ENCODE measurements at regions not wholly inside any gene's neighbourhood (a gene's known extent, or its start where the extent isn't known, plus 50 kb on each side); places are given as distances from the start of the nearest gene placed in this dataset.

DNA sequence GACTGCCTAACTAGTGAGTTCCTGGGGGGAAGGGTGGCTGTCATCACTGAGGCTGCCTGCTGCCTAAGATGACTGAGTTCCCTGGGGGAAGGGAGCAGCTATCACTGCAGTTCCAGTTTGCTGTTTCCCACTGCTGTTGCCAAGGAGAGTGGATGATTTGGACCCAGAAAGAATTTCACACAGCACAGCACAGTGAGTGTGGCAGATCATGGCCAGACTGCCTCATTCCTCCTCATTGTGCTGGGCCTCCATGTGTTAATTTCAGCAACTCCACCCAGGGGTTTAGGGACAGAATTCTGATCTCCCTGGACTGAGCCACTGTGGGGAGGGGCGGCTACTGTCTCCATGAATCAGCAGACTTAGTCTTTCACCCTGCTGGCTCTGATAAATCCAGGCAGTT is 125.0 kb downstream of the TEX13C start:
- TF ChIP-seq, protein P1, sequence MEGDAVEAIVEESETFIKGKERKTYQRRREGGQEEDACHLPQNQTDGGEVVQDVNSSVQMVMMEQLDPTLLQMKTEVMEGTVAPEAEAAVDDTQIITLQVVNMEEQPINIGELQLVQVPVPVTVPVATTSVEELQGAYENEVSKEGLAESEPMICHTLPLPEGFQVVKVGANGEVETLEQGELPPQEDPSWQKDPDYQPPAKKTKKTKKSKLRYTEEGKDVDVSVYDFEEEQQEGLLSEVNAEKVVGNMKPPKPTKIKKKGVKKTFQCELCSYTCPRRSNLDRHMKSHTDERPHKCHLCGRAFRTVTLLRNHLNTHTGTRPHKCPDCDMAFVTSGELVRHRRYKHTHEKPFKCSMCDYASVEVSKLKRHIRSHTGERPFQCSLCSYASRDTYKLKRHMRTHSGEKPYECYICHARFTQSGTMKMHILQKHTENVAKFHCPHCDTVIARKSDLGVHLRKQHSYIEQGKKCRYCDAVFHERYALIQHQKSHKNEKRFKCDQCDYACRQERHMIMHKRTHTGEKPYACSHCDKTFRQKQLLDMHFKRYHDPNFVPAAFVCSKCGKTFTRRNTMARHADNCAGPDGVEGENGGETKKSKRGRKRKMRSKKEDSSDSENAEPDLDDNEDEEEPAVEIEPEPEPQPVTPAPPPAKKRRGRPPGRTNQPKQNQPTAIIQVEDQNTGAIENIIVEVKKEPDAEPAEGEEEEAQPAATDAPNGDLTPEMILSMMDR (IDR thresholded peaks at IDR 0.05) = no peak
- TF ChIP-seq POLR2A (IDR thresholded peaks at IDR 0.05) = no peak

Measured in heart left ventricle (tissue), 13 donors.